GM23338 (cell line): ENCODE measurements at regions not wholly inside any gene's neighbourhood (a gene's known extent, or its start where the extent isn't known, plus 50 kb on each side); places are given as distances from the start of the nearest gene placed in this dataset.

ENCODE experiments used
- ATAC-seq: fragments of 200-7000 bp; cut with Tn5 transposase; 3 replicates; pipeline ENCODE4 v1.9.1; 2020
- DNase-seq: peaks from one replicate; pipeline ENCODE4 v3.0.0-alpha.2; 2015; ENCODE audit warnings: low spot score
- H2AFZ ChIP-seq: fragments of 200-600 bp; sonication (generic); 2 replicates; pipeline ENCODE4 v1.8.0; 2016; ENCODE audit warnings: antibody characterized with exemption, mild to moderate bottlenecking, moderate library complexity
- H3F3A ChIP-seq: fragments of 200-600 bp; sonication (generic); replicated peaks from 2 replicates; pipeline ENCODE4 v1.8.0; 2017; ENCODE audit warnings: antibody characterized with exemption, mixed run types, low read depth
- H3K27ac ChIP-seq: fragments of 200-600 bp; sonication (generic); 2 replicates; pipeline ENCODE4 v1.6.1; 2016; ENCODE audit warnings: low read depth
- H3K27me3 ChIP-seq: fragments of 200-600 bp; sonication (generic); 2 replicates; pipeline ENCODE4 v1.8.0; 2016; ENCODE audit warnings: mild to moderate bottlenecking, mixed run types, moderate library complexity; ENCODE audit not compliant: insufficient read depth
- H3K36me3 ChIP-seq: fragments of 200-600 bp; sonication (generic); 2 replicates; pipeline ENCODE4 v1.8.0; 2016; ENCODE audit warnings: mild to moderate bottlenecking; ENCODE audit not compliant: insufficient read depth
- H3K4me1 ChIP-seq: fragments of 200-600 bp; sonication (generic); 2 replicates; pipeline ENCODE4 v1.8.0; 2016; ENCODE audit warnings: mild to moderate bottlenecking, moderate library complexity; ENCODE audit not compliant: insufficient read depth
- H3K4me2 ChIP-seq: fragments of 200-600 bp; sonication (generic); 2 replicates; pipeline ENCODE4 v1.7.1; 2017; ENCODE audit warnings: mixed run types
- H3K4me3 ChIP-seq: fragments of 200-600 bp; sonication (generic); 2 replicates; pipeline ENCODE4 v1.6.1; 2016; ENCODE audit warnings: mixed run types
- H3K79me2 ChIP-seq: fragments of 200-600 bp; sonication (generic); replicated peaks from 2 replicates; pipeline ENCODE4 v1.8.0; 2017; ENCODE audit warnings: mild to moderate bottlenecking; ENCODE audit not compliant: insufficient read depth
- H3K9me2 ChIP-seq: fragments of 200-600 bp; sonication (generic); 2 replicates; pipeline ENCODE4 v1.8.0; 2017; ENCODE audit not compliant: insufficient read depth
- H4K20me1 ChIP-seq: fragments of 200-600 bp; sonication (generic); replicated peaks from 2 replicates; pipeline ENCODE4 v1.8.0; 2017; ENCODE audit warnings: mild to moderate bottlenecking; ENCODE audit not compliant: insufficient read depth
- H3K27ac Mint-ChIP-seq: 2 replicates; pipeline ENCODE4 v1.8.0; 2020; ENCODE audit warnings: inconsistent platforms, mild to moderate bottlenecking, moderate library complexity, mixed read lengths
- H3K27me3 Mint-ChIP-seq: 3 replicates; pipeline ENCODE4 v1.8.0; 2022; ENCODE audit warnings: low read depth, mild to moderate bottlenecking, moderate library complexity, mixed read lengths, inconsistent platforms; ENCODE audit not compliant: insufficient read depth, poor library complexity
- H3K36me3 Mint-ChIP-seq: 3 replicates; pipeline ENCODE4 v1.8.0; 2021; ENCODE audit warnings: low read depth, mild to moderate bottlenecking, inconsistent platforms, moderate library complexity, mixed read lengths
- H3K4me1 Mint-ChIP-seq: 3 replicates; pipeline ENCODE4 v1.8.0; 2020; ENCODE audit warnings: mild to moderate bottlenecking, inconsistent platforms, mixed read lengths
- H3K4me3 Mint-ChIP-seq: 3 replicates; pipeline ENCODE4 v1.8.0; 2021; ENCODE audit warnings: moderate library complexity, mild to moderate bottlenecking, inconsistent platforms, mixed read lengths
- H3K9me3 Mint-ChIP-seq: 3 replicates; pipeline ENCODE4 v1.8.0; 2020; ENCODE audit warnings: moderate library complexity, mild to moderate bottlenecking, inconsistent platforms, mixed read lengths
- CREB1 ChIP-seq: fragments of 250-450 bp; sonication (Bioruptor Pico); IDR thresholded peaks from 2 replicates; pipeline ENCODE4 v1.5.0; 2020; ENCODE audit warnings: low read depth, mild to moderate bottlenecking, moderate library complexity
- CTCF ChIP-seq, 2 experiments: fragments of 200-600 bp in 1 of 2; sonication (generic) in 1 of 2; conservative IDR thresholded peaks; 2 replicates each; pipeline versions ENCODE4 v1.5.1 to v1.6.1; 2016 to 2017; ENCODE audit warnings: antibody characterized with exemption in 2 of 2, low read depth in 2 of 2, mild to moderate bottlenecking in 2 of 2, moderate library complexity in 1 of 2
- ETS1 ChIP-seq: IDR thresholded peaks from 2 replicates; pipeline ENCODE4 v1.6.1; 2016; ENCODE audit warnings: antibody characterized with exemption
- EZH2 ChIP-seq: fragments of 200-600 bp; sonication (generic); IDR thresholded peaks from one replicate; pipeline ENCODE4 v1.8.0; 2017; ENCODE audit warnings: antibody characterized with exemption, mild to moderate bottlenecking, low read depth; ENCODE audit not compliant: unreplicated experiment
- EZH2phosphoT487 ChIP-seq: fragments of 200-600 bp; sonication (generic); IDR thresholded peaks from one replicate; pipeline ENCODE4 v1.8.1; 2018; ENCODE audit warnings: antibody characterized with exemption; ENCODE audit not compliant: unreplicated experiment
- JUNB ChIP-seq: IDR thresholded peaks from one replicate; pipeline ENCODE4 v1.6.1; 2016; ENCODE audit warnings: antibody characterized with exemption; ENCODE audit not compliant: unreplicated experiment
- NANOG ChIP-seq: IDR thresholded peaks from 2 replicates; pipeline ENCODE4 v1.6.1; 2016; ENCODE audit warnings: antibody characterized with exemption, borderline replicate concordance
- POLR2AphosphoS5 ChIP-seq: IDR thresholded peaks from 2 replicates; pipeline ENCODE4 v1.6.1; 2016; ENCODE audit warnings: antibody characterized with exemption, low read depth
- REST ChIP-seq: IDR thresholded peaks from one replicate; pipeline ENCODE4 v1.6.1; 2018; ENCODE audit warnings: antibody characterized with exemption; ENCODE audit not compliant: unreplicated experiment
- STAT1 ChIP-seq: IDR thresholded peaks from one replicate; pipeline ENCODE4 v1.6.1; 2016; ENCODE audit warnings: antibody characterized with exemption; ENCODE audit not compliant: unreplicated experiment
- ZNF114 ChIP-seq: fragments of 250-450 bp; sonication (Bioruptor Pico); IDR thresholded peaks from 2 replicates; pipeline ENCODE4 v1.5.0; 2020; ENCODE audit warnings: mild to moderate bottlenecking, moderate library complexity
- ZNF331 ChIP-seq: fragments of 250-450 bp; sonication (Bioruptor Pico); IDR thresholded peaks from 2 replicates; pipeline ENCODE4 v1.5.0; 2020; ENCODE audit warnings: low read depth, mild to moderate bottlenecking, moderate library complexity
- ZNF462 ChIP-seq: fragments of 250-450 bp; sonication (Bioruptor Pico); IDR thresholded peaks from 2 replicates; pipeline ENCODE4 v1.5.0; 2020; ENCODE audit warnings: mild to moderate bottlenecking, moderate library complexity

GRCh38 chr6:9461188-9461587 is 953.7 kb downstream of the TFAP2A start:
- DNase-seq (no peak), ATAC-seq (no peak)
- peaks cover 30% of the 10 kb centered on the region for H3K4me1 Mint-ChIP-seq
- Histone ChIP-seq H3K27me3 (no peaks in the 10 kb centered on the region), H3K4me2 (no peak overlapping the region), H3F3A (no peaks in the 10 kb centered on the region), H3K4me3 (no peak overlapping the region), H3K79me2 (no peaks in the 10 kb centered on the region), H3K27ac (no peak overlapping the region), H3K4me1 (peaks cover 17% of the 10 kb centered on the region), H2AFZ (no peak overlapping the region), H3K9me2 (0 out of 2 replicates have a peak, but pooled peaks cover 3% of the 10 kb centered on the region), H3K36me3 (no peaks in the 10 kb centered on the region), H4K20me1 (no peaks in the 10 kb centered on the region)
- H3K36me3 Mint-ChIP-seq = no peaks in the 10 kb centered on the region
- H3K27me3 Mint-ChIP-seq = peaks cover 3% of the 10 kb centered on the region
- TF ChIP-seq NANOG (no peak), EZH2 (no peak), ZNF114 (CRISPR knock-in tag) (no peak), JUNB (no peak), STAT1 (no peak), EZH2phosphoT487 (no peak), ZNF462 (CRISPR knock-in tag) (no peak), POLR2AphosphoS5 (no peak), CREB1 (CRISPR knock-in tag) (no peak), CTCF (conservative IDR thresholded peaks at IDR 0.05; ENCODE audit: low read depth in 2 of 2) (no peak), ZNF331 (CRISPR knock-in tag) (no peak), REST (no peak), ETS1 (no peak)
- no peak overlapping the region for H3K4me3 Mint-ChIP-seq
- no peak overlapping the region for H3K27ac Mint-ChIP-seq
- peaks cover 5% of the 10 kb centered on the region for H3K9me3 Mint-ChIP-seq
